ENCODE measurements at regions not wholly inside any gene's neighbourhood (a gene's known extent, or its start where the extent isn't known, plus 50 kb on each side); places are given as distances from the start of the nearest gene placed in this dataset.

- Histone ChIP-seq H3K9ac (ENCODE audit: low read depth in 1 of 2, low read length in 2 of 2) (no peak overlapping the region), H3K36me3 (ENCODE audit: control insufficient read depth in 4 of 4, insufficient read depth in 3 of 4, low read depth in 1 of 4, low read length in 3 of 4) (no peaks in the 10 kb centered on the region), H3K9me3 (ENCODE audit: control insufficient read depth in 4 of 4, low read length in 3 of 4) (peaks cover 2 to 7% (median 5%) of the 10 kb centered on the region in 4 donors), H3K27me3 (ENCODE audit: control insufficient read depth in 4 of 4, insufficient read depth in 4 of 4, low read length in 3 of 4) (no peaks in the 10 kb centered on the region), H3K4me3 (ENCODE audit: low read depth in 1 of 3, low read length in 3 of 3) (no peak overlapping the region), H3K27ac (ENCODE audit: low read depth in 1 of 2, low read length in 2 of 2) (no peak overlapping the region), H3K4me1 (ENCODE audit: control insufficient read depth in 4 of 4, insufficient read depth in 4 of 4, low read length in 3 of 4) (no peaks in the 10 kb centered on the region)
- 89% methylated on average over 2 of the region's 2 CpGs for WGBS
- TF ChIP-seq FOXA1 (IDR thresholded peaks at IDR 0.05) (no peak), HNF4G (IDR thresholded peaks at IDR 0.05) (no peak), TAF1 (conservative IDR thresholded peaks at IDR 0.05) (no peak), EGR1 (IDR thresholded peaks at IDR 0.05; ENCODE audit: low read depth in 2 of 2) (no peak), FOXA2 (IDR thresholded peaks at IDR 0.05) (no peak), RAD21 (IDR thresholded peaks at IDR 0.05) (no peak), HNF4A (conservative IDR thresholded peaks at IDR 0.05) (no peak), ATF3 (IDR thresholded peaks at IDR 0.05) (no peak), NR2F2 (IDR thresholded peaks at IDR 0.05) (no peak), GABPA (IDR thresholded peaks at IDR 0.05 in 1 of 2, conservative IDR thresholded peaks at IDR 0.05 in 1 of 2) (no peak), CTCF (IDR thresholded peaks at IDR 0.05; ENCODE audit: low read depth, low read length, missing input control) (no peak), MAX (IDR thresholded peaks at IDR 0.05) (no peak), SP1 (IDR thresholded peaks at IDR 0.05) (no peak), RXRA (IDR thresholded peaks at IDR 0.05) (no peak), YY1 (IDR thresholded peaks at IDR 0.05) (no peak), REST (IDR thresholded peaks at IDR 0.05) (no peak), ZBTB33 (IDR thresholded peaks at IDR 0.05) (no peak), JUND (IDR thresholded peaks at IDR 0.05) (no peak)
- DNase-seq (ENCODE audit: low spot score): no peak
Measured at GRCh38 chr1:80245813-80246212, 1239.3 kb upstream of the ADGRL4 start.

Data from liver (tissue), 8 donors.